ENCODE measurements at regions not wholly inside any gene's neighbourhood (a gene's known extent, or its start where the extent isn't known, plus 50 kb on each side); places are given as distances from the start of the nearest gene placed in this dataset.

- TF ChIP-seq CTCF (optimal IDR thresholded peaks at IDR 0.05 in 1 of 3, IDR thresholded peaks at IDR 0.05 in 1 of 3, conservative IDR thresholded peaks at IDR 0.05 in 1 of 3; ENCODE audit: extremely low read depth in 1 of 3, insufficient read depth in 2 of 3, low read length in 3 of 3) (no peak), EZH2 (IDR thresholded peaks at IDR 0.05; ENCODE audit: low read length) (no peak)
Measured at GRCh38 chr10:9416331-9416730, 1361.8 kb downstream of the GATA3 start.
